Spinal cord (tissue), 9 donors: ENCODE measurements at regions not wholly inside any gene's neighbourhood (a gene's known extent, or its start where the extent isn't known, plus 50 kb on each side); places are given as distances from the start of the nearest gene placed in this dataset.

Experiments used
- DNase-seq, 6 donors: peaks; one replicate each; pipeline versions ENCODE4 v3.0.0 to v3.0.0-alpha.2; 2013 to 2015; ENCODE audit warnings: low spot score in 6 of 6, low read depth in 4 of 6
- H3K27ac ChIP-seq: one replicate; pipeline ENCODE4 v1.5.1; 2013; ENCODE audit warnings: low read depth, low read length, control low read depth
- H3K27me3 ChIP-seq: one replicate; pipeline ENCODE4 v1.6.1; 2013; ENCODE audit warnings: low read length; ENCODE audit not compliant: control insufficient read depth, insufficient read depth
- H3K36me3 ChIP-seq: one replicate; pipeline ENCODE4 v1.6.1; 2013; ENCODE audit warnings: low read length; ENCODE audit not compliant: control insufficient read depth, insufficient read depth
- H3K4me1 ChIP-seq: one replicate; pipeline ENCODE4 v1.6.1; 2013; ENCODE audit warnings: low read length; ENCODE audit not compliant: control insufficient read depth, insufficient read depth
- H3K4me3 ChIP-seq: one replicate; pipeline ENCODE4 v1.5.1; 2013; ENCODE audit warnings: low read depth, low read length, control low read depth
- H3K9me3 ChIP-seq: one replicate; pipeline ENCODE4 v1.6.1; 2013; ENCODE audit warnings: low read length; ENCODE audit not compliant: control insufficient read depth, insufficient read depth
- WGBS: methylation state at CpG from one replicate; pipeline ENCODE4 v1.1.5; 2013; ENCODE audit warnings: missing lambda C conversion rate; ENCODE audit not compliant: insufficient coverage; 5-methylcytosine and 5-hydroxymethylcytosine counted together
- donor health status: healthy.

GRCh38 chr2:128440666-128441340, 122.1 kb upstream of the HS6ST1 start:
- H3K27ac ChIP-seq: no peak overlapping the region
- H3K36me3 ChIP-seq: no peaks in the 10 kb centered on the region
- H3K9me3 ChIP-seq: no peaks in the 10 kb centered on the region
- DNase-seq: peak in 1 of 6 donors; percentile 45
- WGBS: 80% methylated on average over 14 of the region's 14 CpGs
- no peaks in the 10 kb centered on the region for H3K27me3 ChIP-seq
- H3K4me1 ChIP-seq: peaks cover 36% of the 10 kb centered on the region
- no peak overlapping the region for H3K4me3 ChIP-seq

- peaks cover 31% of the 10 kb centered on the region for H3K4me1 ChIP-seq
- no peak for DNase-seq
- 96% methylated on average over 18 of the region's 18 CpGs for WGBS
- H3K4me3 ChIP-seq: no peak overlapping the region
- H3K27ac ChIP-seq: no peak overlapping the region
- no peaks in the 10 kb centered on the region for H3K27me3 ChIP-seq
- H3K36me3 ChIP-seq: no peaks in the 10 kb centered on the region
- no peaks in the 10 kb centered on the region for H3K9me3 ChIP-seq
These were observed 122.8 kb upstream of the HS6ST1 start for GRCh38 chr2:128441341-128442052.

- DNase-seq: no peak
- Histone ChIP-seq H3K36me3 (no peaks in the 10 kb centered on the region), H3K9me3 (no peaks in the 10 kb centered on the region), H3K27me3 (no peaks in the 10 kb centered on the region), H3K4me3 (no peak overlapping the region), H3K4me1 (peaks cover 37% of the 10 kb centered on the region), H3K27ac (no peak overlapping the region)
- WGBS: 86% methylated on average over 2 of the region's 8 CpGs
These were observed 123.5 kb upstream of the HS6ST1 start for GRCh38 chr2:128442053-128442751.

- H3K27ac ChIP-seq: no peak overlapping the region
- DNase-seq: no peak
- 52% methylated on average over 10 of the region's 10 CpGs for WGBS
These were observed 124.2 kb upstream of the HS6ST1 start for GRCh38 chr2:128442891-128443302.

GRCh38 chr2:128444121-128444771, 125.6 kb upstream of the HS6ST1 start:
- Histone ChIP-seq H3K9me3 (no peaks in the 10 kb centered on the region), H3K4me1 (peaks cover 44% of the 10 kb centered on the region), H3K4me3 (no peak overlapping the region), H3K27ac (no peak overlapping the region), H3K36me3 (no peaks in the 10 kb centered on the region), H3K27me3 (no peaks in the 10 kb centered on the region)
- WGBS: 67% methylated on average over 6 of the region's 7 CpGs
- DNase-seq: peak in 2 of 6 donors; percentile 58 to 61

More at GRCh38 chr2:128442891-128443302, 124.2 kb upstream of the HS6ST1 start:
- Histone ChIP-seq H3K27me3 (no peaks in the 10 kb centered on the region), H3K36me3 (no peaks in the 10 kb centered on the region), H3K4me3 (no peak overlapping the region), H3K9me3 (no peaks in the 10 kb centered on the region), H3K4me1 (peaks cover 37% of the 10 kb centered on the region)

- no peak overlapping the region for H3K27ac ChIP-seq
- no peaks in the 10 kb centered on the region for H3K9me3 ChIP-seq
- no peaks in the 10 kb centered on the region for H3K36me3 ChIP-seq
- WGBS: 82% methylated on average over 6 of the region's 10 CpGs
- no peaks in the 10 kb centered on the region for H3K27me3 ChIP-seq
- peaks cover 51% of the 10 kb centered on the region for H3K4me1 ChIP-seq
- H3K4me3 ChIP-seq: no peak overlapping the region
- DNase-seq: no peak
These were observed 126.3 kb upstream of the HS6ST1 start for GRCh38 chr2:128444816-128445522.

- no peak overlapping the region for H3K27ac ChIP-seq
- 52% methylated on average over 2 of the region's 4 CpGs for WGBS
- H3K4me1 ChIP-seq: peaks cover 55% of the 10 kb centered on the region
- peak in 1 of 6 donors; percentile 28 for DNase-seq
- no peak overlapping the region for H3K4me3 ChIP-seq
- H3K36me3 ChIP-seq: no peaks in the 10 kb centered on the region
- H3K27me3 ChIP-seq: no peaks in the 10 kb centered on the region
- no peaks in the 10 kb centered on the region for H3K9me3 ChIP-seq
These were observed 126.8 kb upstream of the HS6ST1 start for GRCh38 chr2:128445523-128445900.

GRCh38 chr2:128446049-128446873, 127.6 kb upstream of the HS6ST1 start:
- Histone ChIP-seq H3K36me3 (no peaks in the 10 kb centered on the region), H3K9me3 (no peaks in the 10 kb centered on the region), H3K4me3 (no peak overlapping the region), H3K27ac (no peak overlapping the region), H3K27me3 (no peaks in the 10 kb centered on the region), H3K4me1 (peaks cover 58% of the 10 kb centered on the region)
- peak in 1 of 6 donors; percentile 54 for DNase-seq
- WGBS: 93% methylated on average over 7 of the region's 10 CpGs
